Brain microvascular endothelial cell (primary cell): ENCODE measurements at regions not wholly inside any gene's neighbourhood (a gene's known extent, or its start where the extent isn't known, plus 50 kb on each side); places are given as distances from the start of the nearest gene placed in this dataset.

Experiments
- DNase-seq: peaks from one replicate; pipeline ENCODE4 v3.0.0-alpha.2; 2020
- H3K27ac ChIP-seq: fragments of 250-450 bp; sonication (Bioruptor Pico); 2 replicates; pipeline ENCODE4 v1.5.1; 2020; ENCODE audit warnings: mild to moderate bottlenecking, moderate library complexity
- H3K27me3 ChIP-seq: fragments of 250-450 bp; sonication (Bioruptor Pico); replicated peaks from 2 replicates; pipeline ENCODE4 v1.5.1; 2020; ENCODE audit warnings: mild to moderate bottlenecking
- H3K36me3 ChIP-seq: fragments of 250-450 bp; sonication (Bioruptor Pico); replicated peaks from 2 replicates; pipeline ENCODE4 v1.5.1; 2020; ENCODE audit warnings: mild to moderate bottlenecking
- H3K4me3 ChIP-seq: 2 replicates; pipeline ENCODE4 v1.5.1; 2011; ENCODE audit warnings: low read depth, mild to moderate bottlenecking, control low read depth, low read length, moderate library complexity
- CTCF ChIP-seq: IDR thresholded peaks from 2 replicates; pipeline ENCODE4 v1.5.1; 2011; ENCODE audit warnings: low read depth, mild to moderate bottlenecking, moderate library complexity, low read length, control low read depth, inconsistent platforms; ENCODE audit errors: missing control alignments
- in situ Hi-C: cut with HindIII; loops from 2 replicates; pipeline ENCODE4 v1.10.0; 2017; ENCODE audit warnings: low sequenced_read_pairs, low pct_ligation_motif_present

GRCh38 chr10:123952099-123952498, 60.5 kb upstream of the CPXM2 start:
- Histone ChIP-seq H3K27ac (no peak overlapping the region), H3K4me3 (no peak overlapping the region), H3K27me3 (no peaks in the 10 kb centered on the region), H3K36me3 (no peaks in the 10 kb centered on the region)
- in situ Hi-C loops: no loop called here
- TF ChIP-seq CTCF: no peak
- DNase-seq: no peak

- H3K27ac ChIP-seq: no peak overlapping the region
- no peak for TF ChIP-seq CTCF
- H3K27me3 ChIP-seq: no peaks in the 10 kb centered on the region
- no peaks in the 10 kb centered on the region for H3K36me3 ChIP-seq
- DNase-seq: no peak
- H3K4me3 ChIP-seq: no peak overlapping the region
- in situ Hi-C loops: no loop called here
These were observed 56.6 kb upstream of the CPXM2 start for GRCh38 chr10:123948030-123948823.

GRCh38 chr10:123945325-123945920, 53.8 kb upstream of the CPXM2 start:
- in situ Hi-C loops: no loop called here
- no peak for TF ChIP-seq CTCF
- Histone ChIP-seq H3K36me3 (no peaks in the 10 kb centered on the region), H3K27me3 (no peaks in the 10 kb centered on the region), H3K4me3 (no peak overlapping the region), H3K27ac (no peak overlapping the region)
- peak; percentile 35 for DNase-seq

GRCh38 chr10:123944661-123945060, 53.1 kb upstream of the CPXM2 start:
- no peak for DNase-seq
- no peak for TF ChIP-seq CTCF
- in situ Hi-C loops: no loop called here
- Histone ChIP-seq H3K27ac (no peak overlapping the region), H3K4me3 (no peak overlapping the region), H3K36me3 (no peaks in the 10 kb centered on the region), H3K27me3 (no peaks in the 10 kb centered on the region)

- no peak overlapping the region for H3K27ac ChIP-seq
- no peaks in the 10 kb centered on the region for H3K36me3 ChIP-seq
- in situ Hi-C loops: no loop called here
- no peaks in the 10 kb centered on the region for H3K27me3 ChIP-seq
- no peak overlapping the region for H3K4me3 ChIP-seq
- TF ChIP-seq CTCF: no peak
- DNase-seq: no peak
These were observed 51.7 kb upstream of the CPXM2 start for GRCh38 chr10:123943307-123943706.
